GM18498 (cell line): ENCODE measurements at regions not wholly inside any gene's neighbourhood (a gene's known extent, or its start where the extent isn't known, plus 50 kb on each side); places are given as distances from the start of the nearest gene placed in this dataset.

Experiments used
- ATAC-seq: cut with Tn5 transposase; IDR thresholded peaks from one replicate; pipeline ENCODE4 v1.9.1; 2021; ENCODE audit warnings: mild to moderate bottlenecking, moderate library complexity; ENCODE audit not compliant: unreplicated experiment

- ATAC-seq: no peak
Observed at GRCh38 chr10:36391405-36391804, 734.0 kb upstream of the ANKRD30A start.

GRCh38 chr10:36390221-36390620 is 735.2 kb upstream of the ANKRD30A start:
- no peak for ATAC-seq

GRCh38 chr10:36388166-36388565 is 737.2 kb upstream of the ANKRD30A start:
- no peak for ATAC-seq

- ATAC-seq: no peak
Observed at GRCh38 chr10:36385693-36386092, 739.7 kb upstream of the ANKRD30A start.

- no peak for ATAC-seq
Observed at GRCh38 chr10:36383349-36383748, 741.3 kb upstream of the FZD8 start.

GRCh38 chr10:36381748-36382147 is 739.7 kb upstream of the FZD8 start:
- ATAC-seq: no peak

- no peak for ATAC-seq
Observed at GRCh38 chr10:36380538-36380937, 738.4 kb upstream of the FZD8 start.

- ATAC-seq: no peak
Observed at GRCh38 chr10:36375107-36375506, 733.0 kb upstream of the FZD8 start.

GRCh38 chr10:36373424-36374096 is 731.5 kb upstream of the FZD8 start:
- ATAC-seq: no peak

GRCh38 chr10:36367362-36367761 is 725.3 kb upstream of the FZD8 start:
- no peak for ATAC-seq

- ATAC-seq: no peak
Observed at GRCh38 chr10:36366843-36367242, 724.7 kb upstream of the FZD8 start.

- no peak for ATAC-seq
Observed at GRCh38 chr10:36366065-36366464, 724.0 kb upstream of the FZD8 start.

- no peak for ATAC-seq
Observed at GRCh38 chr10:36362257-36362656, 720.2 kb upstream of the FZD8 start.

GRCh38 chr10:36358736-36359135 is 716.6 kb upstream of the FZD8 start:
- ATAC-seq: no peak

- no peak for ATAC-seq
Observed at GRCh38 chr10:36354633-36355032, 712.5 kb upstream of the FZD8 start.

- ATAC-seq: no peak
Observed at GRCh38 chr10:36351159-36351558, 709.1 kb upstream of the FZD8 start.

GRCh38 chr10:36349445-36350078 is 707.5 kb upstream of the FZD8 start:
- ATAC-seq: no peak

- ATAC-seq: no peak
Observed at GRCh38 chr10:36345807-36346206, 703.7 kb upstream of the FZD8 start.

GRCh38 chr10:36345175-36345533 is 703.1 kb upstream of the FZD8 start:
- no peak for ATAC-seq

- ATAC-seq: no peak
Observed at GRCh38 chr10:36344240-36345174, 702.4 kb upstream of the FZD8 start.

GRCh38 chr10:36342781-36343180 is 700.7 kb upstream of the FZD8 start:
- no peak for ATAC-seq

GRCh38 chr10:36341471-36341870 is 699.4 kb upstream of the FZD8 start:
- ATAC-seq: no peak
